ENCODE measurements at regions not wholly inside any gene's neighbourhood (a gene's known extent, or its start where the extent isn't known, plus 50 kb on each side); places are given as distances from the start of the nearest gene placed in this dataset.

DNA sequence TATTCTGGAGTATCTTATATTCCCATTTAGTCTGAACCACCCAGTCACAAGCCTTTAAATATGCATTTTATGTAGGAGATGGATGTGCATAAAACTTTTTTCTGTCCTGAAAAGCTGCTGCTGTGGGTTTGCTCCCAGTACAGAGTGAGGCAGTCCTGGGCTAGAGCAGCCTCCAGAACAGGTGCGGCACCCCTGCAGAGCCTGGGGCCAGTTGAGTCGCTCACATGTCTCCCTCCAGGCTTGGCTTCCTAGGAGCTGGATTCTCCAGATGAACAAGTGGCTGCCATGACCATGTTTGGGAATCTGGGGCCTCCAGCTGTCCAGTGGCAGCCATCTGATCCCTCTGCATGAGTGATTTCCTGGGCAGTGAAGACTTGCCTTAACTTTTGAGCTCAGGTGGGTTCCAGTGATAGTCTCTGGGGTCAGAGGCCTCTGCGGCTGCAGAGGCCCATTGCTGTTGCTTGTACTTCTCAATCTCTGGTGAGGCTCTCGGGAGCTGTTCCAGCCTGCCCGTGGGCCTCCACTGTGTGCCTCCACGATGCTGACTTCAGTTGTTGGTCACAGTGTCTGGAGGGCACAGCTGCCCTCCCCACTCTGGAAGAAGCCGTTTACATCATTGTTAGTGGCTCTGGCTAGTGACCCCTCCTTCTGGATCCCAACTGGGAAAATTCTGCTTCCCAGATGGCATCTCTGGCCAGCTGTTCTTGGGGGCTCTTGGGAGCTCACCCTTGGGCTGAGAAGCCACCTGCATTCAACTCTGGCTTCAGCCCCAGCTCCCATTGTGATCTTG lies 120.4 kb downstream of the EMX2 start:
- no peak for DNase-seq (ENCODE audit: low spot score)
- no peaks in the 10 kb centered on the region for H3K4me1 Mint-ChIP-seq (ENCODE audit: unreplicated experiment)
- peaks cover 7% of the 10 kb centered on the region for H3K27me3 Mint-ChIP-seq (ENCODE audit: unreplicated experiment)
- H3K9me3 Mint-ChIP-seq (ENCODE audit: unreplicated experiment): no peaks in the 10 kb centered on the region
- H3K27ac Mint-ChIP-seq (ENCODE audit: unreplicated experiment): no peak overlapping the region
- no peaks in the 10 kb centered on the region for H3K36me3 Mint-ChIP-seq (ENCODE audit: low read depth, unreplicated experiment)
- TF ChIP-seq CTCF (IDR thresholded peaks at IDR 0.05; ENCODE audit: unreplicated experiment): no peak
- H3K4me3 Mint-ChIP-seq (ENCODE audit: unreplicated experiment): no peak overlapping the region

GRCh38 chr10:117663750-117664149 lies 121.2 kb downstream of the EMX2 start:
- Mint-ChIP-seq H3K4me3 (ENCODE audit: unreplicated experiment) (no peak overlapping the region), H3K27ac (ENCODE audit: unreplicated experiment) (no peak overlapping the region), H3K36me3 (ENCODE audit: low read depth, unreplicated experiment) (no peaks in the 10 kb centered on the region), H3K4me1 (ENCODE audit: unreplicated experiment) (no peaks in the 10 kb centered on the region), H3K27me3 (ENCODE audit: unreplicated experiment) (peaks cover 7% of the 10 kb centered on the region), H3K9me3 (ENCODE audit: unreplicated experiment) (no peaks in the 10 kb centered on the region)
- DNase-seq (ENCODE audit: low spot score): no peak
- TF ChIP-seq CTCF (IDR thresholded peaks at IDR 0.05; ENCODE audit: unreplicated experiment): no peak

GRCh38 chr10:117664288-117664687 lies 121.7 kb downstream of the EMX2 start:
- H3K4me1 Mint-ChIP-seq (ENCODE audit: unreplicated experiment): no peaks in the 10 kb centered on the region
- no peak for DNase-seq (ENCODE audit: low spot score)
- no peaks in the 10 kb centered on the region for H3K9me3 Mint-ChIP-seq (ENCODE audit: unreplicated experiment)
- H3K27ac Mint-ChIP-seq (ENCODE audit: unreplicated experiment): no peak overlapping the region
- no peaks in the 10 kb centered on the region for H3K36me3 Mint-ChIP-seq (ENCODE audit: low read depth, unreplicated experiment)
- TF ChIP-seq CTCF (IDR thresholded peaks at IDR 0.05; ENCODE audit: unreplicated experiment): no peak
- H3K27me3 Mint-ChIP-seq (ENCODE audit: unreplicated experiment): peaks cover 7% of the 10 kb centered on the region
- no peak overlapping the region for H3K4me3 Mint-ChIP-seq (ENCODE audit: unreplicated experiment)

DNA sequence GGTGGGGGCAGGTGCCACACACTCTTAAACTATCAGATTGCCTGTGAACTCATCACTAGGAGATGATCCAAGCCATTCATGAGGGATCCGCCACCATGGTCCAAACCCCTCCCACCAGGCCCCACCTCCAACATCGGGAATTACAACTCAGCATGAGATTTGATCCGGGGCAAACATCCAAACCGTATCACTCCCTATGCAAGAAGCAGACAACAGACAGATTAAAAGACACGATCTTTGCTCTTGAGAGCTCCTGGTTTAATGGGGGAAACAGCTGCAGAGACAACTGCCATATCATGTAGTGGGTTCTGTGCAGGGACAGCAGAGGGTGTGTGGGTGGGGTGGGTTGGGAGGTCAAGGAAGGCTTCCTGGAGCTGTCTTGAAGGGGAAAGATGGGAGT lies 123.6 kb downstream of the EMX2 start:
- Mint-ChIP-seq H3K9me3 (ENCODE audit: unreplicated experiment) (no peaks in the 10 kb centered on the region), H3K27me3 (ENCODE audit: unreplicated experiment) (peaks cover 4% of the 10 kb centered on the region), H3K27ac (ENCODE audit: unreplicated experiment) (no peak overlapping the region), H3K4me1 (ENCODE audit: unreplicated experiment) (no peaks in the 10 kb centered on the region), H3K36me3 (ENCODE audit: low read depth, unreplicated experiment) (no peaks in the 10 kb centered on the region), H3K4me3 (ENCODE audit: unreplicated experiment) (no peak overlapping the region)
- TF ChIP-seq CTCF (IDR thresholded peaks at IDR 0.05; ENCODE audit: unreplicated experiment): no peak
- DNase-seq (ENCODE audit: low spot score): no peak

DNA sequence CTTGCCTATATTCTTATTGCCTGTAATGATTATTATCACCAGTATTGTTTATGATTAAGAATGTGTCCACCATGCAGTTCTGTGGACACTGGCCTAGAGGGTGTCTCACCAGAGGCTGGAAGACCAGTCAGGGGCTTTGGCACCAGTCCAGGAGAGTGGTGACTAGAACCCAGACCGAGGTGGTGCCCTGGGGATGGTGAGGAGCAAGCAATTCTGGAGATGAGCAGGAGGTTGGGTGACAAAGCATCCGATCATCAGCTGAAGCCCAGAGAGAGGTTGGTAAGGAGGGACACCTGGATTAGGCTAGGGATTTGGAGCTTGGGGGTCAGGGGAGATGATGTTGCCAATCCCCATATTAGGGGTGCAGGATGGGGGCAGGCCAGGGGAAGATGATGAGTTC lies 124.4 kb downstream of the EMX2 start:
- Mint-ChIP-seq H3K27me3 (ENCODE audit: unreplicated experiment) (peaks cover 4% of the 10 kb centered on the region), H3K27ac (ENCODE audit: unreplicated experiment) (no peak overlapping the region), H3K4me1 (ENCODE audit: unreplicated experiment) (no peaks in the 10 kb centered on the region), H3K4me3 (ENCODE audit: unreplicated experiment) (no peak overlapping the region), H3K36me3 (ENCODE audit: low read depth, unreplicated experiment) (no peaks in the 10 kb centered on the region), H3K9me3 (ENCODE audit: unreplicated experiment) (no peaks in the 10 kb centered on the region)
- DNase-seq (ENCODE audit: low spot score): no peak
- TF ChIP-seq CTCF (IDR thresholded peaks at IDR 0.05; ENCODE audit: unreplicated experiment): no peak

Data from endothelial cell (in vitro differentiated cells).